HEK293 (cell line): ENCODE measurements at regions not wholly inside any gene's neighbourhood (a gene's known extent, or its start where the extent isn't known, plus 50 kb on each side); places are given as distances from the start of the nearest gene placed in this dataset.
"Not testable (repeated sequence)": the region's sequence is repeated elsewhere in the genome, so short reads cannot be mapped to it uniquely, and the experiment has no call there.

Experiments used
- CTCF ChIA-PET: fragments of 350-600 bp; formaldehyde crosslinking; extraction: SDS; loops from one replicate; lab custom pipeline; 2021; ENCODE audit warnings: antibody characterized with exemption; lab: Yijun Ruan, JAX
- POLR2A ChIA-PET: fragments of 300-600 bp; formaldehyde crosslinking; extraction: SDS; loops from one replicate; lab custom pipeline; 2020; ENCODE audit warnings: antibody characterized with exemption, inconsistent platforms; lab: Yijun Ruan, JAX
- H3K27ac ChIP-seq: fragments of 200-500 bp; sonication (Bioruptor generic); 2 replicates; pipeline ENCODE4 v1.5.1; 2014; ENCODE audit warnings: low read depth, low read length, control low read depth, inconsistent platforms; ENCODE audit errors: extremely low read depth
- H3K36me3 ChIP-seq, 2 experiments: fragments of 200-500 bp in 1 of 2; sonication (Bioruptor generic) in 1 of 2; 1 replicate in 1 of 2; 2 replicates in 1 of 2; pipeline ENCODE4 v1.5.1; 2014 to 2017; ENCODE audit warnings: inconsistent platforms in 2 of 2, low read length in 2 of 2; ENCODE audit not compliant: control insufficient read depth in 2 of 2, insufficient read depth in 1 of 2
- H3K4me1 ChIP-seq: fragments of 200-500 bp; sonication (Bioruptor generic); 2 replicates; pipeline ENCODE4 v1.5.1; 2014; ENCODE audit warnings: mild to moderate bottlenecking, low read length, inconsistent platforms; ENCODE audit not compliant: control insufficient read depth, insufficient read depth
- H3K4me3 ChIP-seq: 2 replicates; pipeline ENCODE4 v1.5.1; 2011; ENCODE audit warnings: low read depth, mild to moderate bottlenecking, control low read depth, low read length, moderate library complexity
- H3K9me3 ChIP-seq: fragments of 200-500 bp; sonication (Bioruptor generic); 2 replicates; pipeline ENCODE4 v1.5.1; 2014; ENCODE audit warnings: low read depth, low read length, inconsistent platforms; ENCODE audit not compliant: control insufficient read depth, insufficient read depth
- ATF2 ChIP-seq: fragments of 450-650 bp; formaldehyde crosslinking; IDR thresholded peaks from 2 replicates; pipeline ENCODE4 v1.5.1; 2016; ENCODE audit warnings: missing biosample characterization, missing genetic modification characterization, low read depth
- KLF10 ChIP-seq: fragments of 450-650 bp; IDR thresholded peaks from 2 replicates; pipeline ENCODE4 v1.5.1; 2018; ENCODE audit warnings: missing biosample characterization, mild to moderate bottlenecking, missing genetic modification characterization
- SETDB1 ChIP-seq: IDR thresholded peaks from one replicate; pipeline ENCODE4 v1.6.1; 2017; ENCODE audit warnings: mild to moderate bottlenecking, low read length, moderate library complexity, mixed read lengths; ENCODE audit not compliant: insufficient read length
- SP7 ChIP-seq: fragments of 450-650 bp; formaldehyde crosslinking; IDR thresholded peaks from 2 replicates; pipeline ENCODE4 v1.5.1; 2016; ENCODE audit warnings: missing biosample characterization, missing genetic modification characterization
- TSHZ1 ChIP-seq: fragments of 450-650 bp; formaldehyde crosslinking; IDR thresholded peaks from 2 replicates; pipeline ENCODE4 v1.5.1; 2016; ENCODE audit warnings: missing biosample characterization, missing genetic modification characterization, borderline replicate concordance
- ZBTB26 ChIP-seq: fragments of 450-650 bp; formaldehyde crosslinking; optimal IDR thresholded peaks from 2 replicates; pipeline ENCODE3; 2016; ENCODE audit warnings: missing biosample characterization, mild to moderate bottlenecking, missing genetic modification characterization
- ZBTB44 ChIP-seq: fragments of 450-650 bp; IDR thresholded peaks from 2 replicates; pipeline ENCODE4 v1.5.1; 2018; ENCODE audit warnings: missing biosample characterization, mild to moderate bottlenecking, missing genetic modification characterization
- ZEB2 ChIP-seq: fragments of 450-650 bp; formaldehyde crosslinking; IDR thresholded peaks from 2 replicates; pipeline ENCODE4 v1.5.1; 2016; ENCODE audit warnings: missing biosample characterization, missing genetic modification characterization
- ZFHX2 ChIP-seq: fragments of 450-650 bp; formaldehyde crosslinking; conservative IDR thresholded peaks from 2 replicates; pipeline ENCODE4 v1.5.1; 2016; ENCODE audit warnings: missing biosample characterization, missing genetic modification characterization
- ZFP69B ChIP-seq: fragments of 450-650 bp; formaldehyde crosslinking; IDR thresholded peaks from 2 replicates; pipeline ENCODE4 v1.5.1; 2016; ENCODE audit warnings: missing biosample characterization, missing genetic modification characterization
- ZNF398 ChIP-seq: fragments of 450-650 bp; formaldehyde crosslinking; IDR thresholded peaks from 2 replicates; pipeline ENCODE4 v1.5.1; 2017; ENCODE audit warnings: missing biosample characterization, missing genetic modification characterization
- ZNF433 ChIP-seq: fragments of 450-650 bp; formaldehyde crosslinking; IDR thresholded peaks from 2 replicates; pipeline ENCODE4 v1.5.1; 2016; ENCODE audit warnings: missing biosample characterization, missing genetic modification characterization, low read depth
- ZNF473 ChIP-seq: fragments of 450-650 bp; formaldehyde crosslinking; IDR thresholded peaks from 2 replicates; pipeline ENCODE4 v1.5.1; 2017; ENCODE audit warnings: missing biosample characterization, missing genetic modification characterization
- ZNF529 ChIP-seq: fragments of 450-650 bp; formaldehyde crosslinking; IDR thresholded peaks from 2 replicates; pipeline ENCODE4 v1.5.1; 2017; ENCODE audit warnings: missing genetic modification characterization, missing biosample characterization; ENCODE audit not compliant: insufficient replicate concordance
- ZNF585B ChIP-seq: fragments of 450-650 bp; formaldehyde crosslinking; IDR thresholded peaks from 2 replicates; pipeline ENCODE4 v1.5.1; 2016; ENCODE audit warnings: missing biosample characterization, missing genetic modification characterization
- ZNF600 ChIP-seq: fragments of 450-650 bp; formaldehyde crosslinking; IDR thresholded peaks from 2 replicates; pipeline ENCODE4 v1.5.1; 2016; ENCODE audit warnings: missing biosample characterization, missing genetic modification characterization
- ZNF639 ChIP-seq: fragments of 450-650 bp; formaldehyde crosslinking; IDR thresholded peaks from 2 replicates; pipeline ENCODE4 v1.5.1; 2016; ENCODE audit warnings: missing biosample characterization, missing genetic modification characterization
- ZSCAN23 ChIP-seq: fragments of 450-650 bp; formaldehyde crosslinking; IDR thresholded peaks from 2 replicates; pipeline ENCODE4 v1.5.1; 2016; ENCODE audit warnings: missing biosample characterization, missing genetic modification characterization

GRCh38 chr2:150207979-150208378 lies 279.5 kb downstream of the RND3 start (continued):
- TF ChIP-seq TSHZ1: no peak

GRCh38 chr2:150204451-150204850 lies 283.0 kb downstream of the RND3 start:
- no peaks in the 10 kb centered on the region for H3K36me3 ChIP-seq
- no peaks in the 10 kb centered on the region for H3K9me3 ChIP-seq
- H3K4me1 ChIP-seq: no peaks in the 10 kb centered on the region
- ChIA-PET POLR2A (no interaction called here), CTCF (interaction anchor here (0.9 kb wide), 1 partner anchor 609 kb away, joined by 4 read pairs; no protein-coding TSS in a partner anchor)
- TF ChIP-seq ZNF600: no peak
- peak; percentile 58 for TF ChIP-seq ZFHX2 (tag by site-specific recombination)
- no peak overlapping the region for H3K27ac ChIP-seq
- no peak overlapping the region for H3K4me3 ChIP-seq

GRCh38 chr2:150194816-150195215 lies 292.7 kb downstream of the RND3 start:
- H3K4me3 ChIP-seq, H3K4me1 ChIP-seq, H3K27ac ChIP-seq, H3K9me3 ChIP-seq, H3K36me3 ChIP-seq, POLR2A ChIA-PET, CTCF ChIA-PET: not testable (repeated sequence)

GRCh38 chr2:150192701-150193100 lies 294.8 kb downstream of the RND3 start:
- TF ChIP-seq ATF2 (tag by site-specific recombination): no peak
- no peak for TF ChIP-seq ZBTB44 (tag by site-specific recombination)
- TF ChIP-seq ZSCAN23 (tag by site-specific recombination): no peak
- TF ChIP-seq ZNF529 (tag by site-specific recombination): no peak
- no peak for TF ChIP-seq SP7 (tag by site-specific recombination)
- no peak for TF ChIP-seq ZNF639 (tag by site-specific recombination)
- no peak for TF ChIP-seq ZEB2
- no peak for TF ChIP-seq KLF10 (tag by site-specific recombination)
- no peak for TF ChIP-seq ZBTB26
- no peak for TF ChIP-seq ZNF433
- no peak for TF ChIP-seq ZFP69B
- no peak for TF ChIP-seq SETDB1
- TF ChIP-seq ZNF473 (tag by site-specific recombination): no peak
- TF ChIP-seq ZNF585B (tag by site-specific recombination): no peak
- no peak for TF ChIP-seq ZNF398 (tag by site-specific recombination)
- Histone ChIP-seq H3K9me3 (no peaks in the 10 kb centered on the region), H3K4me1 (no peaks in the 10 kb centered on the region), H3K27ac (no peak overlapping the region), H3K36me3 (no peaks in the 10 kb centered on the region), H3K4me3 (no peak overlapping the region)
- CTCF ChIA-PET: no interaction called here
- POLR2A ChIA-PET: no interaction called here
